ENCODE measurements at regions not wholly inside any gene's neighbourhood (a gene's known extent, or its start where the extent isn't known, plus 50 kb on each side); places are given as distances from the start of the nearest gene placed in this dataset.

GRCh38 chr17:73749928-73750605, 105.8 kb upstream of the SDK2 start:
- TF ChIP-seq POLR2A (IDR thresholded peaks at IDR 0.05; ENCODE audit: insufficient read depth in 1 of 2, low read depth in 2 of 2, low read length in 2 of 2) (no peak), CTCF (CRISPR knock-in tag; IDR thresholded peaks at IDR 0.05) (no peak), SP2 (CRISPR knock-in tag; IDR thresholded peaks at IDR 0.05) (no peak), MXD4 (CRISPR knock-in tag; IDR thresholded peaks at IDR 0.05) (no peak), ZBTB14 (CRISPR knock-in tag; IDR thresholded peaks at IDR 0.05) (no peak), ZNF792 (CRISPR knock-in tag; IDR thresholded peaks at IDR 0.05) (no peak)
- TF ChIP-seq, protein P1, sequence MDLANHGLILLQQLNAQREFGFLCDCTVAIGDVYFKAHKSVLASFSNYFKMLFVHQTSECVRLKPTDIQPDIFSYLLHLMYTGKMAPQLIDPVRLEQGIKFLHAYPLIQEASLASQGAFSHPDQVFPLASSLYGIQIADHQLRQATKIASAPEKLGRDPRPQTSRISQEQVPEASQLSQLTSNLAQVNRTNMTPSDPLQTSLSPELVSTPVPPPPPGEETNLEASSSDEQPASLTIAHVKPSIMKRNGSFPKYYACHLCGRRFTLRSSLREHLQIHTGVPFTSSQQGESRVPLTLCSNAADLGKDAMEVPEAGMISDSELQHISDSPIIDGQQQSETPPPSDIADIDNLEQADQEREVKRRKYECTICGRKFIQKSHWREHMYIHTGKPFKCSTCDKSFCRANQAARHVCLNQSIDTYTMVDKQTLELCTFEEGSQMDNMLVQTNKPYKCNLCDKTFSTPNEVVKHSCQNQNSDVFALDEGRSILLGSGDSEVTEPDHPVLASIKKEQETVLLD (CRISPR knock-in tag; IDR thresholded peaks at IDR 0.05; ENCODE audit: low read depth), result no peak

Measured in HepG2 (cell line).